ENCODE measurements at regions not wholly inside any gene's neighbourhood (a gene's known extent, or its start where the extent isn't known, plus 50 kb on each side); places are given as distances from the start of the nearest gene placed in this dataset.

DNA sequence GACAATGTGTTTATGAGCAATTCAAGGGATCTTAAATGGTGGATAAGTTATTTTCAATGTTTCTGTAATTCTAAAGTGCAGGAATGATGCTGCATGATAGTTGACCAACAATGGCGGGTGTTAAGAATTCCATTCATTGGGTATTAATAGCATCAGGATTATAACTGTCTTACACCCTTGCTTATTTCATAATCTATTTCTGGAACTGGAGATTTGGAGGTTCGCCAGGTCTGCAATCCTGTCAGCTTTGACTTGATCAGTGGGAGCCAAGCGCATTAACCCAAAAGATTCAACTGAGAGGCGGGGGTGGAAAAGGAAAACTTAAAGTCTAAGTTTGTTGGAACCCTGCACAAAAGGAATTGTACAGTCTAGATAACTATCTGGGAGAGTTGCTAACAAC is 114.9 kb upstream of the ZEB1 start:
- TF ChIP-seq, protein P1, sequence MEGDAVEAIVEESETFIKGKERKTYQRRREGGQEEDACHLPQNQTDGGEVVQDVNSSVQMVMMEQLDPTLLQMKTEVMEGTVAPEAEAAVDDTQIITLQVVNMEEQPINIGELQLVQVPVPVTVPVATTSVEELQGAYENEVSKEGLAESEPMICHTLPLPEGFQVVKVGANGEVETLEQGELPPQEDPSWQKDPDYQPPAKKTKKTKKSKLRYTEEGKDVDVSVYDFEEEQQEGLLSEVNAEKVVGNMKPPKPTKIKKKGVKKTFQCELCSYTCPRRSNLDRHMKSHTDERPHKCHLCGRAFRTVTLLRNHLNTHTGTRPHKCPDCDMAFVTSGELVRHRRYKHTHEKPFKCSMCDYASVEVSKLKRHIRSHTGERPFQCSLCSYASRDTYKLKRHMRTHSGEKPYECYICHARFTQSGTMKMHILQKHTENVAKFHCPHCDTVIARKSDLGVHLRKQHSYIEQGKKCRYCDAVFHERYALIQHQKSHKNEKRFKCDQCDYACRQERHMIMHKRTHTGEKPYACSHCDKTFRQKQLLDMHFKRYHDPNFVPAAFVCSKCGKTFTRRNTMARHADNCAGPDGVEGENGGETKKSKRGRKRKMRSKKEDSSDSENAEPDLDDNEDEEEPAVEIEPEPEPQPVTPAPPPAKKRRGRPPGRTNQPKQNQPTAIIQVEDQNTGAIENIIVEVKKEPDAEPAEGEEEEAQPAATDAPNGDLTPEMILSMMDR (IDR thresholded peaks at IDR 0.05; ENCODE audit: insufficient read depth, low read depth, low read length): no peak
- no peak for TF ChIP-seq EZH2 (IDR thresholded peaks at IDR 0.05; ENCODE audit: insufficient read depth, low read length)

Data from astrocyte (in vitro differentiated cells and primary cell).